ENCODE measurements at regions not wholly inside any gene's neighbourhood (a gene's known extent, or its start where the extent isn't known, plus 50 kb on each side); places are given as distances from the start of the nearest gene placed in this dataset.

DNA sequence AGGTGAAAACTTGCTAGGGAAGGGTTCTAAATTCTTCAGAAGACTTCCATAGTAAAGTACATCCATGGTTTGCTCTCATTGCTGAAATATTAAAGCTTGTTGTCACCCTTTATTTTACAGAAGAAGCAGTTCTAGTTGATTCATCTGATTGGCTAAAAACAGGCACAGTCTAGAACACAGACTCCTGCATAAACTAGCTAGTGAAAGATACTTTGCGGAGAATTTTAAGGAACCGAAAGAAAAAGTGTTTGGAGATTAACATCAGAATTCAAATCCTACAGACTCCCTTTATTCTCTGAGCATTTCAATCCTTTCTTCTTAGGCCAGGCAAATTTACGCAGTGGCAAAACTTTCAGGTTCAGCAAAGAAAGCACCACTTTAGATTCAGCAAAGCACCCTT lies 1076.5 kb upstream of the ZEB2 start:
- intact Hi-C loops (cut with micrococcal nuclease): no loop called here
- H3K27ac ChIP-seq (ENCODE audit: low read length in 2 of 2): no peak overlapping the region
- H3K9me3 ChIP-seq (ENCODE audit: control extremely low read depth in 1 of 3, control insufficient read depth in 2 of 3, insufficient read depth in 1 of 3, low read length in 2 of 3): no peaks in the 10 kb centered on the region
- no peaks in the 10 kb centered on the region for H3K36me3 ChIP-seq (replicated peaks in 1 of 2; ENCODE audit: control extremely low read depth in 1 of 2, control insufficient read depth in 1 of 2, extremely low read depth in 1 of 2, insufficient read depth in 2 of 2, low read length in 1 of 2)
- Mint-ChIP-seq H3K27ac (no peak overlapping the region), H3K4me3 (peak overlapping the region; percentile 33), H3K9me3 (ENCODE audit: insufficient read depth) (no peaks in the 10 kb centered on the region), H3K4me1 (peaks cover 60% of the 10 kb centered on the region), H3K27me3 (no peaks in the 10 kb centered on the region)
- no peak overlapping the region for H3K9ac ChIP-seq (ENCODE audit: low read length)
- H3K4me3 ChIP-seq (ENCODE audit: control extremely low read depth in 1 of 5, extremely low read depth in 1 of 5, insufficient read depth in 1 of 5, low read depth in 2 of 5, low read length in 4 of 5): no peak overlapping the region
- TF ChIP-seq, protein P1, sequence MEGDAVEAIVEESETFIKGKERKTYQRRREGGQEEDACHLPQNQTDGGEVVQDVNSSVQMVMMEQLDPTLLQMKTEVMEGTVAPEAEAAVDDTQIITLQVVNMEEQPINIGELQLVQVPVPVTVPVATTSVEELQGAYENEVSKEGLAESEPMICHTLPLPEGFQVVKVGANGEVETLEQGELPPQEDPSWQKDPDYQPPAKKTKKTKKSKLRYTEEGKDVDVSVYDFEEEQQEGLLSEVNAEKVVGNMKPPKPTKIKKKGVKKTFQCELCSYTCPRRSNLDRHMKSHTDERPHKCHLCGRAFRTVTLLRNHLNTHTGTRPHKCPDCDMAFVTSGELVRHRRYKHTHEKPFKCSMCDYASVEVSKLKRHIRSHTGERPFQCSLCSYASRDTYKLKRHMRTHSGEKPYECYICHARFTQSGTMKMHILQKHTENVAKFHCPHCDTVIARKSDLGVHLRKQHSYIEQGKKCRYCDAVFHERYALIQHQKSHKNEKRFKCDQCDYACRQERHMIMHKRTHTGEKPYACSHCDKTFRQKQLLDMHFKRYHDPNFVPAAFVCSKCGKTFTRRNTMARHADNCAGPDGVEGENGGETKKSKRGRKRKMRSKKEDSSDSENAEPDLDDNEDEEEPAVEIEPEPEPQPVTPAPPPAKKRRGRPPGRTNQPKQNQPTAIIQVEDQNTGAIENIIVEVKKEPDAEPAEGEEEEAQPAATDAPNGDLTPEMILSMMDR (IDR thresholded peaks at IDR 0.05): no peak
- no peak for TF ChIP-seq EZH2 (IDR thresholded peaks at IDR 0.05; ENCODE audit: borderline replicate concordance, insufficient read depth, low read depth, low read length, poor library complexity, severe bottlenecking)
- CTCF ChIA-PET: no interaction called here
- H3K27me3 ChIP-seq (replicated peaks in 1 of 4; ENCODE audit: control extremely low read depth in 1 of 4, control insufficient read depth in 3 of 4, insufficient read depth in 4 of 4, low read length in 3 of 4): no peaks in the 10 kb centered on the region
- no peak for ATAC-seq (ENCODE audit: low read depth)
- no peak overlapping the region for H3K4me2 ChIP-seq (replicated peaks; ENCODE audit: low read depth, low read length, poor library complexity, severe bottlenecking)
- H2AFZ ChIP-seq (ENCODE audit: insufficient read depth, low read depth, low read length, poor library complexity, severe bottlenecking): no peak overlapping the region
- H4K20me1 ChIP-seq (ENCODE audit: control insufficient read depth, insufficient read depth, low read length, poor library complexity, severe bottlenecking): no peaks in the 10 kb centered on the region
- POLR2A ChIA-PET: no interaction called here
- no peaks in the 10 kb centered on the region for H3K79me2 ChIP-seq (ENCODE audit: control insufficient read depth, insufficient read depth, low read length)
- H3K4me1 ChIP-seq (ENCODE audit: control insufficient read depth in 2 of 2, insufficient read depth in 2 of 2, low read length in 2 of 2): peaks cover 25% of the 10 kb centered on the region in 2 donors
- no CpG with 5 or more reads among the region's 3 CpGs for WGBS (ENCODE audit: insufficient coverage)
- no peak for DNase-seq

DNA sequence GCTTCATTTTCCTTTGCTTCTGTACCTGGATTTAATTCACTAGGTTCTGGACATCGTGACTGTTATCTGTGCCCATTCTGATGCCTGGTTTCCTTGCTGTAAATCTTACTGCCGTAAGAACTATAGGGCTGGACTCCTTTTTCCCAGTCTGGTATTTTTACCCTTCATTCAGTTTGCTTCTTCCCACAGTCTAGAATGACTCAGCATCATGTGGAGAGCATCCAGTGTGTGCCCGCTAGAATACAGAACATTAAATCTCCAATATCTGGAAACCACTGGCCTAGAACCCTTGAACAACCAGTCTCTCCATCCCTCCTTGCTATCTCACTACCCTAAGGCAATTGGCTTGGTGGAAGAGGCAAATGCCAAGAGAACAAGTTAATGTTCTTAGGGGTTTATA lies 1075.4 kb upstream of the ZEB2 start:
- H3K79me2 ChIP-seq (ENCODE audit: control insufficient read depth, insufficient read depth, low read length): no peaks in the 10 kb centered on the region
- CTCF ChIA-PET: no interaction called here
- no peak overlapping the region for H2AFZ ChIP-seq (ENCODE audit: insufficient read depth, low read depth, low read length, poor library complexity, severe bottlenecking)
- H3K36me3 ChIP-seq (replicated peaks in 1 of 2; ENCODE audit: control extremely low read depth in 1 of 2, control insufficient read depth in 1 of 2, extremely low read depth in 1 of 2, insufficient read depth in 2 of 2, low read length in 1 of 2): no peaks in the 10 kb centered on the region
- POLR2A ChIA-PET: no interaction called here
- H3K9ac ChIP-seq (ENCODE audit: low read length): no peak overlapping the region
- H3K9me3 ChIP-seq (ENCODE audit: control extremely low read depth in 1 of 3, control insufficient read depth in 2 of 3, insufficient read depth in 1 of 3, low read length in 2 of 3): no peaks in the 10 kb centered on the region
- H3K27me3 Mint-ChIP-seq: no peaks in the 10 kb centered on the region
- peaks cover 25 to 29% of the 10 kb centered on the region in 2 donors for H3K4me1 ChIP-seq (ENCODE audit: control insufficient read depth in 2 of 2, insufficient read depth in 2 of 2, low read length in 2 of 2)
- ATAC-seq (ENCODE audit: low read depth): no peak
- no peaks in the 10 kb centered on the region for H4K20me1 ChIP-seq (ENCODE audit: control insufficient read depth, insufficient read depth, low read length, poor library complexity, severe bottlenecking)
- no peak overlapping the region for H3K27ac ChIP-seq (ENCODE audit: low read length in 2 of 2)
- H3K9me3 Mint-ChIP-seq (ENCODE audit: insufficient read depth): no peaks in the 10 kb centered on the region
- intact Hi-C loops (cut with micrococcal nuclease): no loop called here
- no peak for TF ChIP-seq EZH2 (IDR thresholded peaks at IDR 0.05; ENCODE audit: borderline replicate concordance, insufficient read depth, low read depth, low read length, poor library complexity, severe bottlenecking)
- TF ChIP-seq, protein P1 (IDR thresholded peaks at IDR 0.05): no peak
- H3K4me2 ChIP-seq (replicated peaks; ENCODE audit: low read depth, low read length, poor library complexity, severe bottlenecking): no peak overlapping the region
- H3K4me1 Mint-ChIP-seq: peaks cover 69% of the 10 kb centered on the region
- H3K27me3 ChIP-seq (replicated peaks in 1 of 4; ENCODE audit: control extremely low read depth in 1 of 4, control insufficient read depth in 3 of 4, insufficient read depth in 4 of 4, low read length in 3 of 4): no peaks in the 10 kb centered on the region
- WGBS (ENCODE audit: insufficient coverage): 88% methylated on average over 2 of the region's 3 CpGs
- H3K27ac Mint-ChIP-seq: no peak overlapping the region
- H3K4me3 Mint-ChIP-seq: no peak overlapping the region
- no peak overlapping the region for H3K4me3 ChIP-seq (ENCODE audit: control extremely low read depth in 1 of 5, extremely low read depth in 1 of 5, insufficient read depth in 1 of 5, low read depth in 2 of 5, low read length in 4 of 5)
- DNase-seq: no peak
